WTC11 (cell line): ENCODE measurements at regions not wholly inside any gene's neighbourhood (a gene's known extent, or its start where the extent isn't known, plus 50 kb on each side); places are given as distances from the start of the nearest gene placed in this dataset.
"Not testable (repeated sequence)": the region's sequence is repeated elsewhere in the genome, so short reads cannot be mapped to it uniquely, and the experiment has no call there.

ENCODE experiments used
- ATAC-seq: fragments of 200-7000 bp; cut with Tn5 transposase; 2 replicates; pipeline ENCODE4 v1.10.0; 2021; ENCODE audit warnings: mild to moderate bottlenecking, moderate library complexity
- CTCF ChIA-PET: fragments of 300-600 bp; sonication (Branson Sonifier 250); formaldehyde crosslinking; loops from one replicate; lab custom pipeline; 2021; ENCODE audit warnings: antibody characterized with exemption; lab: Charles Lee
- POLR2A ChIA-PET: fragments of 350-600 bp; sonication (Branson Sonifier 250); formaldehyde crosslinking; loops from one replicate; lab custom pipeline; 2021; ENCODE audit warnings: antibody characterized with exemption; lab: Charles Lee
- DNase-seq: peaks from one replicate; pipeline ENCODE4 v3.0.0; 2021; ENCODE audit warnings: low spot score
- H3K27ac Mint-ChIP-seq: 2 replicates; pipeline ENCODE4 v1.8.0; 2021; ENCODE audit warnings: mixed read lengths
- H3K27me3 Mint-ChIP-seq: 2 replicates; pipeline ENCODE4 v1.8.0; 2021; ENCODE audit warnings: low read depth, mild to moderate bottlenecking, moderate library complexity, mixed read lengths
- H3K36me3 Mint-ChIP-seq: 2 replicates; pipeline ENCODE4 v1.8.0; 2021; ENCODE audit warnings: mixed read lengths
- H3K4me1 Mint-ChIP-seq: 2 replicates; pipeline ENCODE4 v1.8.0; 2022; ENCODE audit warnings: mixed read lengths
- H3K4me3 Mint-ChIP-seq: 2 replicates; pipeline ENCODE4 v1.8.0; 2021; ENCODE audit warnings: mild to moderate bottlenecking, moderate library complexity, mixed read lengths
- H3K9me3 Mint-ChIP-seq: 2 replicates; pipeline ENCODE4 v1.8.0; 2021; ENCODE audit warnings: mixed read lengths
- ATF1 ChIP-seq: sonication (generic); formaldehyde crosslinking; IDR thresholded peaks from 2 replicates; pipeline ENCODE4 v1.8.1; 2023; ENCODE audit warnings: mild to moderate bottlenecking, moderate library complexity, missing genetic modification reagents
- ATF2 ChIP-seq: sonication (generic); formaldehyde crosslinking; IDR thresholded peaks from 2 replicates; pipeline ENCODE4 v1.8.1; 2022; ENCODE audit warnings: low read depth, missing genetic modification reagents, borderline replicate concordance
- CBFB ChIP-seq: sonication (generic); formaldehyde crosslinking; IDR thresholded peaks from 2 replicates; pipeline ENCODE4 v1.8.1; 2022; ENCODE audit warnings: mild to moderate bottlenecking, low read depth, missing genetic modification reagents
- CREM ChIP-seq: sonication (generic); formaldehyde crosslinking; IDR thresholded peaks from 2 replicates; pipeline ENCODE4 v1.8.1; 2022; ENCODE audit warnings: mild to moderate bottlenecking, missing genetic modification reagents, moderate library complexity
- E2F4 ChIP-seq: sonication (generic); formaldehyde crosslinking; IDR thresholded peaks from 2 replicates; pipeline ENCODE4 v1.8.1; 2022; ENCODE audit warnings: low read depth, mild to moderate bottlenecking, moderate library complexity, missing genetic modification reagents, borderline replicate concordance
- ETV6 ChIP-seq: sonication (generic); formaldehyde crosslinking; IDR thresholded peaks from 2 replicates; pipeline ENCODE4 v1.8.1; 2022; ENCODE audit warnings: mild to moderate bottlenecking, missing genetic modification reagents
- FOXJ3 ChIP-seq: sonication (generic); formaldehyde crosslinking; IDR thresholded peaks from 2 replicates; pipeline ENCODE4 v1.9.0; 2021; ENCODE audit warnings: missing genetic modification reagents, mild to moderate bottlenecking, borderline replicate concordance
- HMGA2 ChIP-seq: fragments of 250-450 bp; sonication (Bioruptor Pico); IDR thresholded peaks from 2 replicates; pipeline ENCODE4 v1.4.0; 2021; ENCODE audit warnings: mild to moderate bottlenecking, moderate library complexity
- IRF1 ChIP-seq: sonication (generic); formaldehyde crosslinking; IDR thresholded peaks from 2 replicates; pipeline ENCODE4 v1.8.0; 2023; ENCODE audit warnings: missing genetic modification reagents
- KAT7 ChIP-seq: sonication (generic); formaldehyde crosslinking; IDR thresholded peaks from 2 replicates; pipeline ENCODE4 v1.8.1; 2023; ENCODE audit warnings: missing genetic modification reagents, mild to moderate bottlenecking, borderline replicate concordance
- MAX ChIP-seq: sonication (generic); formaldehyde crosslinking; IDR thresholded peaks from 2 replicates; pipeline ENCODE4 v1.8.0; 2022; ENCODE audit warnings: mild to moderate bottlenecking, missing genetic modification reagents
- MXD4 ChIP-seq: fragments of 250-450 bp; sonication (Bioruptor Pico); IDR thresholded peaks from 2 replicates; pipeline ENCODE4 v1.8.0; 2021; ENCODE audit warnings: mild to moderate bottlenecking, moderate library complexity, borderline replicate concordance
- MYBL2 ChIP-seq: sonication (generic); formaldehyde crosslinking; IDR thresholded peaks from 2 replicates; pipeline ENCODE4 v1.8.1; 2023; ENCODE audit warnings: mild to moderate bottlenecking, moderate library complexity, missing genetic modification reagents
- NFYB ChIP-seq: sonication (generic); formaldehyde crosslinking; conservative IDR thresholded peaks from 2 replicates; pipeline ENCODE4 v1.8.0; 2022; ENCODE audit warnings: low read depth, missing genetic modification reagents
- NR2C2 ChIP-seq: sonication (generic); formaldehyde crosslinking; IDR thresholded peaks from 2 replicates; pipeline ENCODE4 v1.8.0; 2022; ENCODE audit warnings: mild to moderate bottlenecking, missing genetic modification reagents
- RELA ChIP-seq: sonication (generic); formaldehyde crosslinking; IDR thresholded peaks from 2 replicates; pipeline ENCODE4 v1.8.1; 2022; ENCODE audit warnings: missing genetic modification reagents, mild to moderate bottlenecking, borderline replicate concordance
- TCF7 ChIP-seq: sonication (generic); formaldehyde crosslinking; IDR thresholded peaks from 2 replicates; pipeline ENCODE4 v1.8.0; 2022; ENCODE audit warnings: mild to moderate bottlenecking, low read depth, missing genetic modification reagents, moderate library complexity
- TEAD4 ChIP-seq: sonication (generic); formaldehyde crosslinking; IDR thresholded peaks from 2 replicates; pipeline ENCODE4 v1.8.0; 2022; ENCODE audit warnings: mild to moderate bottlenecking, missing genetic modification reagents
- USF2 ChIP-seq: sonication (generic); formaldehyde crosslinking; IDR thresholded peaks from 2 replicates; pipeline ENCODE4 v1.8.1; 2023; ENCODE audit warnings: mild to moderate bottlenecking, missing genetic modification reagents, moderate library complexity
- ZNF219 ChIP-seq: sonication (generic); formaldehyde crosslinking; IDR thresholded peaks from 2 replicates; pipeline ENCODE4 v1.8.0; 2023; ENCODE audit warnings: missing genetic modification reagents, mild to moderate bottlenecking, borderline replicate concordance
- ZNF263 ChIP-seq: sonication (generic); formaldehyde crosslinking; IDR thresholded peaks from 2 replicates; pipeline ENCODE4 v1.8.1; 2022; ENCODE audit warnings: low read depth, mild to moderate bottlenecking, moderate library complexity, missing genetic modification reagents
- ZNF281 ChIP-seq: sonication (generic); formaldehyde crosslinking; IDR thresholded peaks from 2 replicates; pipeline ENCODE4 v1.8.0; 2023; ENCODE audit warnings: mild to moderate bottlenecking, missing genetic modification reagents
- ZNF396 ChIP-seq: fragments of 250-450 bp; sonication (Bioruptor Pico); IDR thresholded peaks from 2 replicates; pipeline ENCODE4 v1.8.0; 2021; ENCODE audit warnings: mild to moderate bottlenecking, moderate library complexity, borderline replicate concordance

- H3K27me3 Mint-ChIP-seq, H3K4me1 Mint-ChIP-seq, H3K27ac Mint-ChIP-seq, ATAC-seq, CTCF ChIA-PET, POLR2A ChIA-PET, H3K4me3 Mint-ChIP-seq, DNase-seq: not testable (repeated sequence)
- Mint-ChIP-seq H3K9me3 (peaks cover 49% of the 10 kb centered on the region), H3K36me3 (peaks cover 28% of the 10 kb centered on the region)
Measured at GRCh38 chr5:89630064-89630463, 747.1 kb upstream of the MEF2C start.

- DNase-seq (no peak), ATAC-seq (no peak)
- CTCF ChIA-PET, result no interaction called here
- Mint-ChIP-seq H3K9me3 (peaks cover 40% of the 10 kb centered on the region), H3K4me3 (no peak overlapping the region), H3K36me3 (peaks cover 20% of the 10 kb centered on the region), H3K4me1 (no peaks in the 10 kb centered on the region), H3K27me3 (no peaks in the 10 kb centered on the region; the same call in 1 of the 2 replicates), H3K27ac (no peak overlapping the region)
- POLR2A ChIA-PET, result no interaction called here
- TF ChIP-seq HMGA2 (CRISPR knock-in tag), result no peak
- TF ChIP-seq ZNF396 (CRISPR knock-in tag), result no peak
- no peak for TF ChIP-seq FOXJ3 (CRISPR knock-in tag)
- TF ChIP-seq ATF1 (CRISPR knock-in tag), result no peak
- TF ChIP-seq CBFB (CRISPR knock-in tag), result no peak
- no peak for TF ChIP-seq E2F4 (CRISPR knock-in tag)
- TF ChIP-seq CREM (CRISPR knock-in tag), result no peak
- no peak for TF ChIP-seq USF2
- no peak for TF ChIP-seq TCF7 (CRISPR knock-in tag)
- TF ChIP-seq NFYB (CRISPR knock-in tag), result no peak
- TF ChIP-seq ATF2 (CRISPR knock-in tag), result no peak
- TF ChIP-seq MYBL2, result no peak
- TF ChIP-seq RELA (CRISPR knock-in tag), result no peak
- TF ChIP-seq IRF1 (CRISPR knock-in tag), result no peak
- no peak for TF ChIP-seq NR2C2 (CRISPR knock-in tag)
Measured at GRCh38 chr5:89628876-89629635, 746.1 kb upstream of the MEF2C start.

GRCh38 chr5:89615839-89616518 is 733.0 kb upstream of the MEF2C start:
- ATAC-seq, result no peak
- Mint-ChIP-seq H3K9me3 (peaks cover 24% of the 10 kb centered on the region), H3K4me3 (no peak overlapping the region), H3K27me3 (no peaks in the 10 kb centered on the region), H3K27ac (no peak overlapping the region), H3K4me1 (no peaks in the 10 kb centered on the region), H3K36me3 (peaks cover 13% of the 10 kb centered on the region)
- ChIA-PET CTCF (no interaction called here), POLR2A (no interaction called here)
- DNase-seq, result no peak
- no peak for TF ChIP-seq ZNF396 (CRISPR knock-in tag)
- no peak for TF ChIP-seq ZNF281 (CRISPR knock-in tag)
- TF ChIP-seq ZNF219, result no peak
- TF ChIP-seq MXD4 (CRISPR knock-in tag), result no peak
- no peak for TF ChIP-seq TEAD4 (CRISPR knock-in tag)
- TF ChIP-seq MAX (CRISPR knock-in tag), result no peak
- TF ChIP-seq KAT7 (CRISPR knock-in tag), result no peak
- no peak for TF ChIP-seq ETV6 (CRISPR knock-in tag)
- no peak for TF ChIP-seq ZNF263
